Neural cell (in vitro differentiated cells): ENCODE measurements at regions not wholly inside any gene's neighbourhood (a gene's known extent, or its start where the extent isn't known, plus 50 kb on each side); places are given as distances from the start of the nearest gene placed in this dataset.

Source experiments
- H2AFZ ChIP-seq: fragments of 200-600, 300-800 bp; sonication (generic), shearing (Covaris generic); 2 replicates; pipeline ENCODE4 v1.6.0; 2014; ENCODE audit warnings: low read depth, mild to moderate bottlenecking, antibody characterized with exemption, low read length, moderate library complexity
- H3F3A ChIP-seq: fragments of 200-600 bp; shearing (Covaris generic); 2 replicates; pipeline ENCODE4 v1.6.1; 2016; ENCODE audit warnings: mild to moderate bottlenecking, moderate library complexity, mixed read lengths, antibody characterized with exemption, low read length; ENCODE audit not compliant: insufficient read depth, poor library complexity, severe bottlenecking
- H3K27ac ChIP-seq: fragments of 200-600, 300-800 bp; sonication (generic), shearing (Covaris generic); 2 replicates; pipeline ENCODE4 v1.5.1; 2014; ENCODE audit warnings: mild to moderate bottlenecking, low read length, moderate library complexity
- H3K27me3 ChIP-seq: fragments of 300-800, 200-600 bp; sonication (generic), shearing (Covaris generic); 2 replicates; pipeline ENCODE4 v1.6.0; 2014; ENCODE audit warnings: mild to moderate bottlenecking, low read depth, low read length, moderate library complexity; ENCODE audit not compliant: insufficient read depth
- H3K36me3 ChIP-seq: fragments of 300-800, 200-600 bp; sonication (generic), shearing (Covaris generic); 2 replicates; pipeline ENCODE4 v1.5.1; 2014; ENCODE audit warnings: mild to moderate bottlenecking, antibody characterized with exemption, low read length, moderate library complexity; ENCODE audit not compliant: insufficient read depth
- H3K4me2 ChIP-seq: fragments of 300-800, 200-600 bp; sonication (generic), shearing (Covaris generic); 2 replicates; pipeline ENCODE4 v1.6.0; 2014; ENCODE audit warnings: mild to moderate bottlenecking, low read length
- H3K4me3 ChIP-seq: fragments of 300-800, 200-600 bp; sonication (generic), shearing (Covaris generic); 2 replicates; pipeline ENCODE4 v1.5.1; 2014; ENCODE audit warnings: mild to moderate bottlenecking, low read length, moderate library complexity
- H3K79me2 ChIP-seq: fragments of 200-600 bp; shearing (Covaris generic); replicated peaks from 2 replicates; pipeline ENCODE4 v1.6.0; 2014; ENCODE audit warnings: mild to moderate bottlenecking, low read length, moderate library complexity; ENCODE audit not compliant: insufficient read depth
- H3K9ac ChIP-seq: fragments of 300-800, 200-600 bp; sonication (generic), shearing (Covaris generic); 2 replicates; pipeline ENCODE4 v1.6.1; 2016; ENCODE audit warnings: mild to moderate bottlenecking, low read length, mixed read lengths
- H3K9me2 ChIP-seq: fragments of 200-600 bp; shearing (Covaris generic); 2 replicates; pipeline ENCODE4 v1.6.1; 2016; ENCODE audit warnings: mild to moderate bottlenecking, low read length, mixed read lengths; ENCODE audit not compliant: insufficient read depth
- H3K9me3 ChIP-seq: fragments of 200-600, 300-800 bp; sonication (generic), shearing (Covaris generic); 2 replicates; pipeline ENCODE4 v1.6.1; 2016; ENCODE audit warnings: mild to moderate bottlenecking, mixed run types, low read length, moderate library complexity, mixed read lengths
- H4K20me1 ChIP-seq: fragments of 200-600 bp; shearing (Covaris generic); 2 replicates; pipeline ENCODE4 v1.6.1; 2016; ENCODE audit warnings: mild to moderate bottlenecking, mixed run types; ENCODE audit not compliant: insufficient read depth
- EP300 ChIP-seq: fragments of 450-650 bp; conservative IDR thresholded peaks from 2 replicates; pipeline ENCODE4 v1.6.1; 2014; ENCODE audit warnings: antibody characterized with exemption, mild to moderate bottlenecking, moderate library complexity; ENCODE audit not compliant: poor library complexity, severe bottlenecking
- EZH2 ChIP-seq: fragments of 200-600, 300-800 bp; shearing (Covaris generic), sonication (generic); IDR thresholded peaks from 2 replicates; pipeline ENCODE4 v1.6.1; 2014; ENCODE audit warnings: antibody characterized with exemption, low read length, borderline replicate concordance, mild to moderate bottlenecking; ENCODE audit not compliant: insufficient read depth, poor library complexity, severe bottlenecking
- MXI1 ChIP-seq: fragments of 450-650 bp; conservative IDR thresholded peaks from 2 replicates; pipeline ENCODE4 v1.6.1; 2014; ENCODE audit warnings: antibody characterized with exemption, mild to moderate bottlenecking; ENCODE audit not compliant: poor library complexity, severe bottlenecking
- POLR2AphosphoS5 ChIP-seq: IDR thresholded peaks from 2 replicates; pipeline ENCODE4 v1.6.1; 2012
- RAD21 ChIP-seq: fragments of 450-650 bp; conservative IDR thresholded peaks from 2 replicates; pipeline ENCODE4 v1.6.1; 2014; ENCODE audit warnings: antibody characterized with exemption, mild to moderate bottlenecking, moderate library complexity
- SMC3 ChIP-seq: fragments of 450-650 bp; conservative IDR thresholded peaks from 2 replicates; pipeline ENCODE4 v1.6.1; 2014; ENCODE audit warnings: antibody characterized with exemption, mild to moderate bottlenecking, moderate library complexity; ENCODE audit not compliant: poor library complexity
- TAF1 ChIP-seq: IDR thresholded peaks from 2 replicates; pipeline ENCODE4 v1.6.1; 2012; ENCODE audit warnings: low read depth
- TF ChIP-seq, protein P1 (sequence below): IDR thresholded peaks from 2 replicates; pipeline ENCODE4 v1.6.1; 2012; ENCODE audit warnings: borderline replicate concordance
- TF ChIP-seq, protein P2 (sequence below): fragments of 450-650 bp; IDR thresholded peaks from 2 replicates; pipeline ENCODE4 v1.5.1; 2014; ENCODE audit warnings: antibody characterized with exemption, mild to moderate bottlenecking, moderate library complexity; ENCODE audit not compliant: poor library complexity, severe bottlenecking

DNA sequence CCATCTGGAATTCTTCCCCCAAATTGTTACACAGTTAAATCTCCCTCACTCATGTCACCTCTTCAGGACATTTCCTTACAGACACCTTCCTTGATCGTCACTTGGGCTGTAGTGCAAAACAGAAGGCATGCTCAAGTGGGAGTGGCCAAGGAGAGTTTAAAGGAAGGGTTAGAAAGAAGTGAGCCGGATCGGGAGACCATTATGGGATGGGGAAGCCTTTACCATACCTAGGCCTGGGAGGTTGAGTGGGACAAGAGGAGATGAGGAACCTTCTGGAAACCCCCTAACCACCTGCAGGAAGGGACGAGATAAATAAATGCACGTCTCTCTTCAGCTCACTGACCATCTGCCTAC lies 102.7 kb downstream of the UCHL1 start:
- Histone ChIP-seq H3K9me3 (no peaks in the 10 kb centered on the region), H3F3A (no peaks in the 10 kb centered on the region), H3K9ac (no peak overlapping the region), H3K4me2 (no peak overlapping the region), H3K27me3 (peaks cover 5% of the 10 kb centered on the region), H2AFZ (no peak overlapping the region), H3K4me3 (peak overlapping the region; percentile 97), H3K27ac (no peak overlapping the region), H3K79me2 (no peaks in the 10 kb centered on the region), H3K36me3 (no peaks in the 10 kb centered on the region), H3K9me2 (no peaks in the 10 kb centered on the region), H4K20me1 (no peaks in the 10 kb centered on the region)
- TF ChIP-seq EP300 (no peak), EZH2 (no peak), RAD21 (no peak), SMC3 (no peak), MXI1 (no peak), TAF1 (no peak), POLR2AphosphoS5 (no peak)
- TF ChIP-seq, protein P1, sequence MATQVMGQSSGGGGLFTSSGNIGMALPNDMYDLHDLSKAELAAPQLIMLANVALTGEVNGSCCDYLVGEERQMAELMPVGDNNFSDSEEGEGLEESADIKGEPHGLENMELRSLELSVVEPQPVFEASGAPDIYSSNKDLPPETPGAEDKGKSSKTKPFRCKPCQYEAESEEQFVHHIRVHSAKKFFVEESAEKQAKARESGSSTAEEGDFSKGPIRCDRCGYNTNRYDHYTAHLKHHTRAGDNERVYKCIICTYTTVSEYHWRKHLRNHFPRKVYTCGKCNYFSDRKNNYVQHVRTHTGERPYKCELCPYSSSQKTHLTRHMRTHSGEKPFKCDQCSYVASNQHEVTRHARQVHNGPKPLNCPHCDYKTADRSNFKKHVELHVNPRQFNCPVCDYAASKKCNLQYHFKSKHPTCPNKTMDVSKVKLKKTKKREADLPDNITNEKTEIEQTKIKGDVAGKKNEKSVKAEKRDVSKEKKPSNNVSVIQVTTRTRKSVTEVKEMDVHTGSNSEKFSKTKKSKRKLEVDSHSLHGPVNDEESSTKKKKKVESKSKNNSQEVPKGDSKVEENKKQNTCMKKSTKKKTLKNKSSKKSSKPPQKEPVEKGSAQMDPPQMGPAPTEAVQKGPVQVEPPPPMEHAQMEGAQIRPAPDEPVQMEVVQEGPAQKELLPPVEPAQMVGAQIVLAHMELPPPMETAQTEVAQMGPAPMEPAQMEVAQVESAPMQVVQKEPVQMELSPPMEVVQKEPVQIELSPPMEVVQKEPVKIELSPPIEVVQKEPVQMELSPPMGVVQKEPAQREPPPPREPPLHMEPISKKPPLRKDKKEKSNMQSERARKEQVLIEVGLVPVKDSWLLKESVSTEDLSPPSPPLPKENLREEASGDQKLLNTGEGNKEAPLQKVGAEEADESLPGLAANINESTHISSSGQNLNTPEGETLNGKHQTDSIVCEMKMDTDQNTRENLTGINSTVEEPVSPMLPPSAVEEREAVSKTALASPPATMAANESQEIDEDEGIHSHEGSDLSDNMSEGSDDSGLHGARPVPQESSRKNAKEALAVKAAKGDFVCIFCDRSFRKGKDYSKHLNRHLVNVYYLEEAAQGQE: no peak
- TF ChIP-seq, protein P2, sequence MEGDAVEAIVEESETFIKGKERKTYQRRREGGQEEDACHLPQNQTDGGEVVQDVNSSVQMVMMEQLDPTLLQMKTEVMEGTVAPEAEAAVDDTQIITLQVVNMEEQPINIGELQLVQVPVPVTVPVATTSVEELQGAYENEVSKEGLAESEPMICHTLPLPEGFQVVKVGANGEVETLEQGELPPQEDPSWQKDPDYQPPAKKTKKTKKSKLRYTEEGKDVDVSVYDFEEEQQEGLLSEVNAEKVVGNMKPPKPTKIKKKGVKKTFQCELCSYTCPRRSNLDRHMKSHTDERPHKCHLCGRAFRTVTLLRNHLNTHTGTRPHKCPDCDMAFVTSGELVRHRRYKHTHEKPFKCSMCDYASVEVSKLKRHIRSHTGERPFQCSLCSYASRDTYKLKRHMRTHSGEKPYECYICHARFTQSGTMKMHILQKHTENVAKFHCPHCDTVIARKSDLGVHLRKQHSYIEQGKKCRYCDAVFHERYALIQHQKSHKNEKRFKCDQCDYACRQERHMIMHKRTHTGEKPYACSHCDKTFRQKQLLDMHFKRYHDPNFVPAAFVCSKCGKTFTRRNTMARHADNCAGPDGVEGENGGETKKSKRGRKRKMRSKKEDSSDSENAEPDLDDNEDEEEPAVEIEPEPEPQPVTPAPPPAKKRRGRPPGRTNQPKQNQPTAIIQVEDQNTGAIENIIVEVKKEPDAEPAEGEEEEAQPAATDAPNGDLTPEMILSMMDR: no peak

DNA sequence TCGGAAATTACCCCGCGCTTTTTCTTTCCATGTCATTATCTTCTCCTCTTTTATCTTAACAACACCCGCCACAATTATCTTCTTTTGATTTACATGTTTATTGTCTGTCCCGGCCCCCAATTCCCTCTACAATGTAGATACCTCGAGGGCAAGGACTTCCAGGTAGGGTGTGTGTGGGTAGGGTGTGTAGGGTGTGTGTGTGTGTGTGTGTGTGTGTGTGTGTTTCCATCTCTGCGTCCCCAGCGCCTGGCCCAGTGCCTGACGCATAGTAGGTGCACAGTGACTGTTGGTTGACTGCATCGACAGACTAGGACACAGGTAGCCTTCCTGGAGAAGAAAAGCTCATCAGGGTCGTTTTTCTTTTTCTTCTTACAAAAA lies 103.1 kb downstream of the UCHL1 start:
- peak overlapping the region; percentile 83 for H3K9ac ChIP-seq
- no peak overlapping the region for H3K4me2 ChIP-seq
- no peaks in the 10 kb centered on the region for H3K9me3 ChIP-seq
- no peak overlapping the region for H3K27ac ChIP-seq
- H3F3A ChIP-seq: no peaks in the 10 kb centered on the region
- peak overlapping the region; percentile 97 for H3K4me3 ChIP-seq
- H3K79me2 ChIP-seq: no peaks in the 10 kb centered on the region
- H3K27me3 ChIP-seq: peaks cover 5% of the 10 kb centered on the region
- H3K36me3 ChIP-seq: no peaks in the 10 kb centered on the region
- no peaks in the 10 kb centered on the region for H4K20me1 ChIP-seq
- peak overlapping the region; percentile 21 for H2AFZ ChIP-seq
- TF ChIP-seq EP300: no peak
- no peak for TF ChIP-seq EZH2
- TF ChIP-seq POLR2AphosphoS5: no peak
- TF ChIP-seq, protein P2: no peak
- no peak for TF ChIP-seq TAF1
- no peak for TF ChIP-seq MXI1
- TF ChIP-seq RAD21: no peak
- TF ChIP-seq SMC3: no peak
- TF ChIP-seq, protein P1: no peak
- no peaks in the 10 kb centered on the region for H3K9me2 ChIP-seq
